ENCODE measurements at regions not wholly inside any gene's neighbourhood (a gene's known extent, or its start where the extent isn't known, plus 50 kb on each side); places are given as distances from the start of the nearest gene placed in this dataset.
A peak's percentile ranks its signal among the peaks of the same experiment; 100 is the strongest.

DNA sequence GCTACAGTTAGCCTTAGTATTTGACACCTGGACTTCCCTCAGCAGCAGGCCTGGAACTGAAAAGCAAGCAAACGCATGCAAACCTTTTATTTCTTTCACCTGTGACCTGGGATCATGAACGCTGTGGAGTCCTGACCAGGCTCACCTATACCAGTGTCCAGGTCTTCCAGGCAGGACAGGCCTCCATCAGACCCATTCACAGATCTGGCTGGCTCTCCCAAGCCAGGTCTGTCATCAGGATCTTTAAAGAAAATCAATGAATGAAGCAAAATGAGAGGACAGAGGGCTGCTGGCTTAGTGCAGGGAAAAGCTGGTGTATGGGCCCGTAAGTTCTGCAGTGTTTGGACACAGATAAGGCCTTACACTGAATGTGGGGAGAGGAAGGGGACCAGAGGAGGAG is 96.3 kb upstream of the CPEB4 start:
- TF ChIP-seq, protein P1, sequence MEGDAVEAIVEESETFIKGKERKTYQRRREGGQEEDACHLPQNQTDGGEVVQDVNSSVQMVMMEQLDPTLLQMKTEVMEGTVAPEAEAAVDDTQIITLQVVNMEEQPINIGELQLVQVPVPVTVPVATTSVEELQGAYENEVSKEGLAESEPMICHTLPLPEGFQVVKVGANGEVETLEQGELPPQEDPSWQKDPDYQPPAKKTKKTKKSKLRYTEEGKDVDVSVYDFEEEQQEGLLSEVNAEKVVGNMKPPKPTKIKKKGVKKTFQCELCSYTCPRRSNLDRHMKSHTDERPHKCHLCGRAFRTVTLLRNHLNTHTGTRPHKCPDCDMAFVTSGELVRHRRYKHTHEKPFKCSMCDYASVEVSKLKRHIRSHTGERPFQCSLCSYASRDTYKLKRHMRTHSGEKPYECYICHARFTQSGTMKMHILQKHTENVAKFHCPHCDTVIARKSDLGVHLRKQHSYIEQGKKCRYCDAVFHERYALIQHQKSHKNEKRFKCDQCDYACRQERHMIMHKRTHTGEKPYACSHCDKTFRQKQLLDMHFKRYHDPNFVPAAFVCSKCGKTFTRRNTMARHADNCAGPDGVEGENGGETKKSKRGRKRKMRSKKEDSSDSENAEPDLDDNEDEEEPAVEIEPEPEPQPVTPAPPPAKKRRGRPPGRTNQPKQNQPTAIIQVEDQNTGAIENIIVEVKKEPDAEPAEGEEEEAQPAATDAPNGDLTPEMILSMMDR (conservative IDR thresholded peaks at IDR 0.05) = no peak
- DNase-seq (ENCODE audit: extremely low spot score, unreplicated experiment) = no peak
- no peaks in the 10 kb centered on the region for H3K36me3 Mint-ChIP-seq
- H3K4me3 Mint-ChIP-seq = no peak overlapping the region
- H3K9me3 Mint-ChIP-seq = no peaks in the 10 kb centered on the region
- peak overlapping the region; percentile 73 for H3K27ac Mint-ChIP-seq
- H3K4me1 Mint-ChIP-seq (ENCODE audit: unreplicated experiment) = peaks cover 11% of the 10 kb centered on the region
- H3K27me3 Mint-ChIP-seq = no peaks in the 10 kb centered on the region

DNA sequence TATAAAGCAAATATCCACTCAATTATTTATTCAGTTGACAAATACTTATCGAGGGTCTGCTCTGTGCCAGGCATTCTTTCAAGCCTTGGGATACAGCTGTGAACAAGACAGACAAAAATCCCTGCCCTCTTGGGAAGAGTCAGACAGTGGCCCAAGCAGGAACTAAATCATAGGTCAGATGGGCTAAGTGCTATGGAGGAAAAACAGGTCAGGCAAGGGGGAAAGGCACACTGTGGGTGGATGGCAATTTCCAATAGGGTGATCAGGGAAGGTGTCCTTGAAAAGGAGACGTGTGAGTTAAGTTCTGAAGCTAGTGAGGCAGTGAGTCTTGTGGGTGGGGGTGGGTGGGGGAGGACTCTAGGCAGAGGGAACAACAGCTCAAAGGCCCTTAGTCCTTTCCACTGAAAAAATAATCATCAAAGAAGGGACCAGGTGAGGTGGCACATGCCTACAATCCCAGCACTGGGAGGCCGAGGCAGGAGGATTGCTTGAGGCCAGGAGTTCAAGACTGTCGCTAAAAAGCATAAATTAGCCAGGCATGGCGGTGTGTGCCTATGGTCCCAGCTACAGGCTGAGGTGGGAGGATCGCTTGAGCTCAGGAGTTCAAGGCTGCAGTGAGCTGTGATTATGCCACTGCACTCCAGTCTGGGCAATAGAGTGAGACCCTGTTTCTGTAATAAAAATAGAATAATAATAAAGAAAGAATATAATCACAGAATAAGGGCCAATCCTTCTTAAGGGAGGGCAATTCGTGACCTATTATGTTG is 95.2 kb upstream of the CPEB4 start:
- H3K27ac Mint-ChIP-seq = peak overlapping the region; percentile 73
- TF ChIP-seq, protein P1 (conservative IDR thresholded peaks at IDR 0.05) = no peak
- no peaks in the 10 kb centered on the region for H3K27me3 Mint-ChIP-seq
- H3K36me3 Mint-ChIP-seq = no peaks in the 10 kb centered on the region
- peaks cover 12% of the 10 kb centered on the region for H3K4me1 Mint-ChIP-seq (ENCODE audit: unreplicated experiment)
- no peak overlapping the region for H3K4me3 Mint-ChIP-seq
- no peak for DNase-seq (ENCODE audit: extremely low spot score, unreplicated experiment)
- H3K9me3 Mint-ChIP-seq = no peaks in the 10 kb centered on the region

DNA sequence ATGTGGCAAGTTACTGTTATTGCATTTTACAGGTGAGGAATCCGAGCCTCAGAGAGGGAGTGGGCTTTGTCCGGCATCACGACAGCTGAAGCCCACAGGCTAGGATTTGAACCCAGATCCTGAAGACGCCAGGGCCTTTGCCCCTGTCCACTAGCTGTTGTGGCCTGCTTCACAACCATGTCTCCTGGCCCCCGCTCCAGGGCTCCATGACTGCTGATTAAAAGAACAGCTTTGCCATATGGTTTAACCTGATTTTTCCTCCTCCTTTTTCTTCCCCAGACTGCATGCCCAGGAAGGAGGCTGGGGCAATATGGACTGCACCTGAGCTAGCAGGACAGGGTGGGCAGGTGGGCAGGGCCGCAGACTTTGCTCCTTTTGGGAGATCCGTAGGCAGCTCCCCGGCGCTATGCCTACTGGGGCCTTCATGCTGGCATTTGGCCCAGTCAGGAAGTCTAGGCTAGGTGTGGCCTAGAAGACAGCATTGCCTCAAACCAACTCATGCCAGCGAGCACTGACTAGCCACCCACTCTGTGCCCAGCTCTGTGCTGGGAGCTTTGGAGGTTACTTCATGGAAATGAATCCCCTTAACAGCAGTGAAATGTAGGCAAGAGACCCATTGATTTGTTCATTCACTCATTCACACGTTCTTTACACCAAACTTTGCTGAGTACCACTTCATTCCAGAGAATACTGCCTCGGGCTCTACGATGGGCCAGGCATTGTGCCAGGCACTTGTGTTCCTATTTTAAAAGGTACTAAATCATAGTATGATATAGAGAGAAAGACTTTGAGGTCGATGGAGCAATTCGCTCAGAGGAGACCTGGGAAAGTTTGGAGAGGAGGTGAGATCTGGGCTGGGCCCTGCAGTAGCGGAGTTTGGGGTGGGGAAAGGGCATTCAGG is 94.3 kb upstream of the CPEB4 start:
- Mint-ChIP-seq H3K27ac (peak overlapping the region; percentile 37), H3K4me1 (ENCODE audit: unreplicated experiment) (peaks cover 20% of the 10 kb centered on the region), H3K4me3 (no peak overlapping the region), H3K27me3 (no peaks in the 10 kb centered on the region), H3K9me3 (no peaks in the 10 kb centered on the region), H3K36me3 (no peaks in the 10 kb centered on the region)
- DNase-seq (ENCODE audit: extremely low spot score, unreplicated experiment) = no peak
- TF ChIP-seq, protein P1 (conservative IDR thresholded peaks at IDR 0.05) = no peak

DNA sequence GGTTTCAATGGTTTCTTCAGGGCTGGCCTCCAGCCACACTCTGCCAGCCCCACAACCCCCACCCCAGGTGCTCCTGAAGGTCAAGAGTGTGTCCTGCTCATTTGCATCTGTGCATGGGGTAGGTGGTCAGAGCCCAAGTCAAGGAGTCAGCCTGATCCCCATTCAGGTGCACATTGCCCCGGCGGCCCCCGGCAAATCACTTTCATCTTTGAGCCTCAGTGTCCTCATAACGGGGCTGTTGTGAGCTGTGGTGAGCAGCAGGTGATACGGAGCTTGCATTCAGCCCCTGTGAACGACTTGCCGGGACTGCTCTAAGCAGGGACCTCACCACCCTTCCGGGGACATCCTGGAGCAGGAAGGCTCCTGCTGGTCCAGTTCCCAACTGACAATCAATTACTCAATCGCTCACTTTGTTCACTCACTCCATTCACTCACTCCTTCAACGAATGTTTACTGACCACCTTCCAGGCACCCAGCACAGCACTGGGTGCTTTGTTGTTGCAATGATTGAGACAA is 93.2 kb upstream of the CPEB4 start:
- Mint-ChIP-seq H3K4me1 (ENCODE audit: unreplicated experiment) (peaks cover 21% of the 10 kb centered on the region), H3K36me3 (no peaks in the 10 kb centered on the region), H3K9me3 (no peaks in the 10 kb centered on the region), H3K27me3 (no peaks in the 10 kb centered on the region), H3K27ac (peak overlapping the region; percentile 91), H3K4me3 (peak overlapping the region; percentile 34)
- TF ChIP-seq, protein P1 (conservative IDR thresholded peaks at IDR 0.05) = no peak
- DNase-seq (ENCODE audit: extremely low spot score, unreplicated experiment) = no peak

DNA sequence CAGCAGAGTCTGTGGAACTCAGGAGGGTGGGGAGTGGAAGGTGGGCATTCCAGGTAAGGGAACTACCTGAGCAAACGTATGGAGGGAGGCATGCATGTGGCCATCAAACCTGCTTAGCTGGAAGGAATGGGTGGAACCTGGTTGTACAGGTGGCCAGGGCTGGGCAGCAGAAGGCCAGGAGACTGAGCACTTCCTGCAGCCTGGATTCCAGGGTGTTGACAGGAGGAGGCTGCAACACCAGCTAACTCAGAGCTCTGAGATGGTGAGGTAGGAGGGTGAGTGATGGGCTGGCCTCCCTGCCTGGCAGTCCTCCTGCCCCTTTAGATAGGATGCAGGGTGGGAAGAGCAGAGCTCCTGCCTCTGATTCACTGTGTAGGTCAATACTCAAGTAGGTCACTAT is 92.5 kb upstream of the CPEB4 start:
- Mint-ChIP-seq H3K27ac (peak overlapping the region; percentile 91), H3K9me3 (no peaks in the 10 kb centered on the region), H3K27me3 (no peaks in the 10 kb centered on the region), H3K36me3 (no peaks in the 10 kb centered on the region), H3K4me3 (peak overlapping the region; percentile 34), H3K4me1 (ENCODE audit: unreplicated experiment) (peaks cover 21% of the 10 kb centered on the region)
- TF ChIP-seq, protein P1 (conservative IDR thresholded peaks at IDR 0.05) = no peak
- no peak for DNase-seq (ENCODE audit: extremely low spot score, unreplicated experiment)
